Stimulated activated naive B cell treated with anti-CD40 and anti-IgM and Interleukin-4, amounts not matched to agents 10 μg/mL and 1 μg/mL and 100 μg/mL, for 72 hours (primary cell): ENCODE measurements at regions not wholly inside any gene's neighbourhood (a gene's known extent, or its start where the extent isn't known, plus 50 kb on each side); places are given as distances from the start of the nearest gene placed in this dataset.
A peak's percentile ranks its signal among the peaks of the same experiment; 100 is the strongest.
"Not testable (repeated sequence)": the region's sequence is repeated elsewhere in the genome, so short reads cannot be mapped to it uniquely, and the experiment has no call there.

ENCODE experiments used
- ATAC-seq, 2 donors: fragments of 150-1000 bp; cut with Tn5 transposase; replicated peaks; 2 replicates each; pipeline ENCODE4 v1.10.0; 2021; ENCODE audit warnings: moderate library complexity in 1 of 2
- DNase-seq: peaks from one replicate; pipeline ENCODE4 v3.0.0; 2021
- H3K27ac Mint-ChIP-seq: one replicate; pipeline ENCODE4 v1.8.0; 2022; ENCODE audit warnings: mild to moderate bottlenecking, mixed read lengths
- H3K27me3 Mint-ChIP-seq, 2 donors: one replicate each; pipeline ENCODE4 v1.8.0; 2022; ENCODE audit warnings: mixed read lengths in 2 of 2
- H3K36me3 Mint-ChIP-seq, 2 donors: one replicate each; pipeline ENCODE4 v1.8.0; 2022; ENCODE audit warnings: mixed read lengths in 2 of 2, mild to moderate bottlenecking in 1 of 2
- H3K4me1 Mint-ChIP-seq, 2 donors: one replicate each; pipeline ENCODE4 v1.8.0; 2022; ENCODE audit warnings: mixed read lengths in 2 of 2, mild to moderate bottlenecking in 1 of 2
- H3K4me3 Mint-ChIP-seq, 2 donors: one replicate each; pipeline ENCODE4 v1.8.0; 2022; ENCODE audit warnings: mild to moderate bottlenecking in 2 of 2, mixed read lengths in 2 of 2, moderate library complexity in 1 of 2
- H3K9me3 Mint-ChIP-seq, 2 donors: one replicate each; pipeline ENCODE4 v1.8.0; 2022; ENCODE audit warnings: mixed read lengths in 2 of 2, mild to moderate bottlenecking in 1 of 2

GRCh38 chr6:2353412-2354137, 108.2 kb upstream of the GMDS start:
- Mint-ChIP-seq H3K4me1 (no peaks in the 10 kb centered on the region), H3K4me3 (no peak overlapping the region), H3K27ac (no peak overlapping the region), H3K9me3 (no peaks in the 10 kb centered on the region), H3K27me3 (no peaks in the 10 kb centered on the region), H3K36me3 (peaks cover 3 to 9% of the 10 kb centered on the region in 2 donors)
- peak; percentile 47 to 53 for ATAC-seq
- peak; percentile 27 for DNase-seq

- Mint-ChIP-seq H3K4me3 (no peak overlapping the region), H3K27me3 (no peaks in the 10 kb centered on the region), H3K4me1 (no peaks in the 10 kb centered on the region), H3K9me3 (peaks cover 0 to under 1% of the 10 kb centered on the region in 2 donors), H3K27ac (no peak overlapping the region), H3K36me3 (peaks cover under 1 to 7% of the 10 kb centered on the region in 2 donors)
- ATAC-seq (no peak), DNase-seq (no peak)
Observed at GRCh38 chr6:2351807-2352431, 106.5 kb upstream of the GMDS start.

DNA sequence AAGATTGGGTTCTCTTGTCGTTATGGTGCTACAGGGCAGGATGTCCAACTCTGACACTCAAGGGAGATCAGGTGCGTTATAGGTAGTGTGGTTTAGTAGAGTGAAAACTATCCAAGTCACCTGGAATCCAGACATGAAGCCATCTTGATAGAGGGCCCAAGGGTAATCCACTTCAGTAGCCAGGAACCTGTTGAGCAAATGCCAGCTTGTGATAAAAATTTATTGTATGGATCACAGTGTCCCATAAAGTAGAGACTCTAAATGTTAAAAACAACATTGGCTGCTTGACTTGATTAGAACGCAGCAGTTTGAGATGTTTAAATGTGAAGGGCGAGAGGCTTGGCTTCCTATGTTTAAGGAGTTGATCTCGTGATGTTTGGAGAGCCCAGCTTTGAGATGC, 105.7 kb upstream of the GMDS start:
- ATAC-seq (no peak), DNase-seq (no peak)
- H3K36me3 Mint-ChIP-seq, result peaks cover 3 to 10% of the 10 kb centered on the region in 2 donors
- H3K4me1 Mint-ChIP-seq, result no peaks in the 10 kb centered on the region
- H3K27me3 Mint-ChIP-seq, result no peaks in the 10 kb centered on the region
- H3K9me3 Mint-ChIP-seq, result peaks cover 0 to 2% of the 10 kb centered on the region in 2 donors
- H3K27ac Mint-ChIP-seq, result no peak overlapping the region
- H3K4me3 Mint-ChIP-seq, result no peak overlapping the region

DNA sequence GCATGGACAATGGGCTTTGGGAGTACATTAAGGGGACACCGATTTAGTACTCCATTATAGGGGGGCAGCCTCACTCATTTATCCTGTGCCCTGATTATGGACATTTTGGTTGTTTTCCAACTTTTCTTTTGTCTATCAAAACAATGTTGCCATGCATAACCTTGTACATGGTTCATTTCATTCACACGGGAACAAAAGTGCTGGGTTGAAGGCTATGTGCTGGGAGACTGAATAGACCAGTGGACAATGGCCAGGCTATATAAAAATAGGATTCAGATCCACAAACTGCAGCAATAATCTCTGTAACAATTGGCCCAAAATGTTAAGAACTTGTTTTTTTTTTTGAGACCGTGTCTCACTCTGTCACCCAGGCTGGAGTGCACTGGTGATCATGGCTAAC, 100.7 kb upstream of the GMDS start:
- Mint-ChIP-seq H3K27ac (no peak overlapping the region), H3K27me3 (no peaks in the 10 kb centered on the region), H3K4me3 (no peak overlapping the region), H3K36me3 (peaks cover 4 to 20% of the 10 kb centered on the region in 2 donors), H3K4me1 (no peaks in the 10 kb centered on the region), H3K9me3 (peaks cover 4 to 10% of the 10 kb centered on the region in 2 donors)
- DNase-seq, result no peak
- ATAC-seq, result no peak

GRCh38 chr6:2344319-2344905, 99.0 kb upstream of the GMDS start:
- Mint-ChIP-seq H3K4me1 (no peaks in the 10 kb centered on the region), H3K4me3 (no peak overlapping the region), H3K27ac (no peak overlapping the region), H3K27me3 (no peaks in the 10 kb centered on the region), H3K9me3 (peaks cover 12 to 18% of the 10 kb centered on the region in 2 donors), H3K36me3 (peaks cover 12 to 28% of the 10 kb centered on the region in 2 donors)
- DNase-seq (no peak), ATAC-seq (no peak)

DNA sequence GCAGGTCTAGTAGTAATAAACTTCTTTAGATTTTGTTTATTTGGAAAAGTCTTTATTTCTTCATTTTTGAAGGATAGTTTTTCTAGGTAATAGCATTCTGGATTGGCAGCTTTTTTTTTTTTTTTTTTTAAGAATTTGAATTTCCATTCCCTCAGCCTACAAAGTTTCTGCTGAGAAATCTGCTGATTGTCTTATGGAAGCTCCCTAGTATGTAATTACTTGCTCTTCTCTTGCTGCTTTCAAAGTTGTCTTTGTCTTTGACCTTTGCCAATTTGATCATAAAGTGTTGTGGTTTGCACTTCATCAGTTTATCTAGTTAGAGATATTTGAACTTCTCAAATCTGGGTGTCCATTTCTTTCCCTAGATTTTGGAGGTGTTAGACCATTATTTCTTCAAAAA, 82.2 kb upstream of the GMDS start:
- DNase-seq (no peak), ATAC-seq (no peak)
- H3K9me3 Mint-ChIP-seq, result peaks cover 35 to 44% of the 10 kb centered on the region in 2 donors
- H3K27me3 Mint-ChIP-seq, result no peaks in the 10 kb centered on the region
- H3K36me3 Mint-ChIP-seq, result peaks cover 42 to 66% of the 10 kb centered on the region in 2 donors
- H3K27ac Mint-ChIP-seq, result no peak overlapping the region
- no peak overlapping the region for H3K4me3 Mint-ChIP-seq
- H3K4me1 Mint-ChIP-seq, result no peaks in the 10 kb centered on the region

DNA sequence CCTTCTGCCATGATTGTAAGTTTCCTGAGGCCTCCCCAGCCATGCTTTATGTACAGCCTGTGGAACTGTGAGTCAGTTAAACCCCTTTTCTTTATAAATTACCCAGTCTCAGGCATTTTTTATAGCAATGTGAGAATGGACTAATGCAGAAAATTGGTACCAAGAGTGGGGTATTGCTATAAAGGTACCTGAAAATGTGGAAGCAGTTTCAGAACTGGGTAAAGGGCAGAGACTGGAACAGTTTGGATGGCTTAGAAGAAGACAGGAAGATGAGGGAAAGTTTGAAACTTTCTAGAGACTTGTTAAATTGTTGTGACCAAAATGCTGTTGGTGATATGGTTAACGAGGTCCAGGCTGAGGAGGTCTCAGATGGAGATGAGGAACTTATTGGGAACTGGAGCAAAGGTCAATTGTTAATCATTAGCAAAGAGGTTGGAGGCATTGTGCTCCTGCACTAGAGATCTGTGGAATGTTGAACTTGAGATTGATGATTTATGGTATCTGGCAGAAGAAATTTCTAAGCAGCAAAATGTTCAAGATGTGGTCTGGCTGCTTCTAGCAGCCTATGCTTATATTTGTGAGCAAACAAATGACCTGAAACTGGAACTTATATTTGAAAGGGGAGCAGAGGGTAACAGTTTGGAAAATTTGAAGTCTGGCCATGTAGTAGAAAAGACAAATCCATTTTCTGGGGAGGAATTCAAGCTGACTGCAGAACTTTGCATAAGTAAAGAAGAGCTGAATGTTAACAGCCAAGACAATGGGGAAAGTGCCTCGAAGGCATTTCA, 79.0 kb upstream of the GMDS start:
- no peak overlapping the region for H3K4me3 Mint-ChIP-seq
- H3K9me3 Mint-ChIP-seq, result peaks cover 48 to 61% of the 10 kb centered on the region in 2 donors
- H3K27ac Mint-ChIP-seq, result no peak overlapping the region
- ATAC-seq, result no peak
- H3K4me1 Mint-ChIP-seq, result no peaks in the 10 kb centered on the region
- peaks cover 51 to 79% of the 10 kb centered on the region in 2 donors for H3K36me3 Mint-ChIP-seq
- H3K27me3 Mint-ChIP-seq, result no peaks in the 10 kb centered on the region
- no peak for DNase-seq

GRCh38 chr6:2317498-2317897, 72.1 kb upstream of the GMDS start:
- not testable (repeated sequence) for DNase-seq, ATAC-seq, H3K4me1 Mint-ChIP-seq, H3K27ac Mint-ChIP-seq, H3K27me3 Mint-ChIP-seq, H3K4me3 Mint-ChIP-seq
- Mint-ChIP-seq H3K36me3 (peaks cover 44 to 66% of the 10 kb centered on the region in 2 donors), H3K9me3 (peaks cover 37 to 41% of the 10 kb centered on the region in 2 donors)

GRCh38 chr6:2314641-2315040, 69.2 kb upstream of the GMDS start:
- Mint-ChIP-seq H3K9me3 (peaks cover 19 to 20% of the 10 kb centered on the region in 2 donors), H3K4me1 (peaks cover 2 to 8% of the 10 kb centered on the region in 2 donors), H3K4me3 (no peak overlapping the region), H3K36me3 (peaks cover 27 to 42% of the 10 kb centered on the region in 2 donors), H3K27ac (no peak overlapping the region), H3K27me3 (no peaks in the 10 kb centered on the region)
- ATAC-seq (no peak), DNase-seq (no peak)

DNA sequence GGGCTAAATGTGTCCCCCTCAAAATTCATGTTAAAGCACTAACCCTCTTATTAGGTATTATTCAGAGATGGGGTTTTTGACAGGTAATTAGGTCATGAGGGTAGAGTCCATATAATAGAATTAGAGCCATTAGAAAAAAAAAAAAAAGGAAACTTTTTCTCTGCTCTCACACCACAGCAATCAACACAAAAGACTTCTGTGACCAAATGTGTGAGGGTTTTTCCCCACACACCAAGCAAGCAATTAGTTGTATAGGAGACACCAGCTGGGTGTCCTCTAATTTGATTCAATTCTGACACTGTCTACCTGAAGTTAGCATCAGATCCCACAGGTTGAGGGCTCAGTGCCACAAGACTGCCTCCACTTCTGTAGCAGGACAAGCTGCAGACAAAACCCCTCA, 64.6 kb upstream of the GMDS start:
- DNase-seq, result no peak
- Mint-ChIP-seq H3K27ac (no peak overlapping the region), H3K27me3 (no peaks in the 10 kb centered on the region), H3K9me3 (peaks cover 3 to 7% of the 10 kb centered on the region in 2 donors), H3K4me3 (no peak overlapping the region), H3K36me3 (peaks cover 0 to 10% of the 10 kb centered on the region in 2 donors), H3K4me1 (peaks cover 2 to 8% of the 10 kb centered on the region in 2 donors)
- ATAC-seq, result no peak

DNA sequence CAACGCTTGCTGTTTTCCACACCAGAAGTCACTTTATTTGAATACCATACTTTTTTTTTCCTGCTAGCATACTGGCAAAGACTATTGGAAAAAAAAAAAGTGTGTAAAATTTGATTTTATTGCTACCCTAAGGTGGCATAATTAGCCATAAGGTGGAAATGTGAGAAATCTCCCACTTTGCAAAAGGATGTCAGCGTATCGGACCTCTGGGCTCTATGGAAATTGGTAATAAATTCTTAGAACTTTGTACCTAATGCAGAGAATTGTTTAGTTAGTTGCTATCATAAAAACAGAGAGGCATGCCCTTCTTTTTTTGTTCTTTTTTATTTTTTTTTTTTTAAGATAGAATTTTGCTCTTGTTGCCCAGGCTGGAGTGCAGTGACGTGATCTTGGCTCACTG, 63.7 kb upstream of the GMDS start:
- H3K4me3 Mint-ChIP-seq, result no peak overlapping the region
- no peak overlapping the region for H3K27ac Mint-ChIP-seq
- no peak for DNase-seq
- H3K27me3 Mint-ChIP-seq, result no peaks in the 10 kb centered on the region
- peaks cover 4 to 7% of the 10 kb centered on the region in 2 donors for H3K9me3 Mint-ChIP-seq
- peaks cover 2 to 8% of the 10 kb centered on the region in 2 donors for H3K4me1 Mint-ChIP-seq
- no peak for ATAC-seq
- peaks cover 0 to 7% of the 10 kb centered on the region in 2 donors for H3K36me3 Mint-ChIP-seq

GRCh38 chr6:2307799-2308198, 62.4 kb upstream of the GMDS start:
- no peak overlapping the region for H3K27ac Mint-ChIP-seq
- H3K36me3 Mint-ChIP-seq, result peaks cover 0 to 10% of the 10 kb centered on the region in 2 donors
- peaks cover 2 to 8% of the 10 kb centered on the region in 2 donors for H3K4me1 Mint-ChIP-seq
- DNase-seq, result no peak
- ATAC-seq, result no peak
- peaks cover 4 to 7% of the 10 kb centered on the region in 2 donors for H3K9me3 Mint-ChIP-seq
- H3K4me3 Mint-ChIP-seq, result no peak overlapping the region
- H3K27me3 Mint-ChIP-seq, result no peaks in the 10 kb centered on the region

- H3K27me3 Mint-ChIP-seq, result no peaks in the 10 kb centered on the region
- DNase-seq, result no peak
- no peak overlapping the region for H3K27ac Mint-ChIP-seq
- H3K36me3 Mint-ChIP-seq, result peaks cover 2 to 17% of the 10 kb centered on the region in 2 donors
- H3K4me1 Mint-ChIP-seq, result peaks cover 2 to 8% of the 10 kb centered on the region in 2 donors
- ATAC-seq, result no peak
- no peak overlapping the region for H3K4me3 Mint-ChIP-seq
- peaks cover 10 to 12% of the 10 kb centered on the region in 2 donors for H3K9me3 Mint-ChIP-seq
Observed at GRCh38 chr6:2305951-2306350, 60.5 kb upstream of the GMDS start.

DNA sequence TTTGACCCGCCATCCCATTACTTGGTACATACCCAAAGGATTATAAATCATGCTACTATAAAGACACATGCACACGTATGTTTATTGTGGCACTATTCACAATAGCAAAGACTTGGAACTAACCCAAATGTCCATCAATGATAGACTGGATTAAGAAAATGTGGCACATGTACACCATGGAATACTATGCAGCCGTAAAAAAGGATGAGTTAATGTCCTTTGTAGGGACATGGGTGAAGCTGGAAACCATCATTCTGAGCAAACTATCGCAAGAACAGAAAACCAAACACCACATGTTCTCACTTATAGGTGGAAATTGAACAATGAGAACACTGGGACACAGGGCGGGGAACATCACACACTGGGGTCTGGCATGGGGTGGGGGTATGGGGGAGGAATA, 57.1 kb upstream of the GMDS start:
- H3K27ac Mint-ChIP-seq, H3K4me3 Mint-ChIP-seq, H3K4me1 Mint-ChIP-seq, DNase-seq, H3K27me3 Mint-ChIP-seq, ATAC-seq: not testable (repeated sequence)
- Mint-ChIP-seq H3K9me3 (peaks cover 29 to 30% of the 10 kb centered on the region in 2 donors), H3K36me3 (peaks cover 29 to 46% of the 10 kb centered on the region in 2 donors)
